ENCODE measurements at regions not wholly inside any gene's neighbourhood (a gene's known extent, or its start where the extent isn't known, plus 50 kb on each side); places are given as distances from the start of the nearest gene placed in this dataset.

- no peak for TF ChIP-seq RFX5 (IDR thresholded peaks at IDR 0.05; ENCODE audit: low read length)
- TF ChIP-seq CTCF (IDR thresholded peaks at IDR 0.05), result no peak
- TF ChIP-seq SIN3A (IDR thresholded peaks at IDR 0.05; ENCODE audit: borderline replicate concordance, low read depth, low read length), result no peak
- no peak for TF ChIP-seq RCOR1 (IDR thresholded peaks at IDR 0.05; ENCODE audit: low read length)
- no peak for TF ChIP-seq GATA2 (CRISPR knock-in tag; IDR thresholded peaks at IDR 0.05)
- TF ChIP-seq EZH2phosphoT487 (IDR thresholded peaks at IDR 0.05; ENCODE audit: borderline replicate concordance, low read depth), result no peak
- TF ChIP-seq EP300 (IDR thresholded peaks at IDR 0.05; ENCODE audit: borderline replicate concordance in 1 of 2, low read depth in 1 of 2, low read length in 1 of 2), result no peak
- no peak for TF ChIP-seq NFIC (IDR thresholded peaks at IDR 0.05; ENCODE audit: borderline replicate concordance)
- no peak for TF ChIP-seq REST (IDR thresholded peaks at IDR 0.05; ENCODE audit: low read depth, low read length)
- TF ChIP-seq POLR2AphosphoS5 (IDR thresholded peaks at IDR 0.05; ENCODE audit: low read depth, low read length), result no peak
Measured at GRCh38 chr12:115756271-115756670, 521.2 kb downstream of the MED13L start.

All from SK-N-SH (cell line).